Chondrocyte (in vitro differentiated cells): ENCODE measurements at regions not wholly inside any gene's neighbourhood (a gene's known extent, or its start where the extent isn't known, plus 50 kb on each side); places are given as distances from the start of the nearest gene placed in this dataset.
A peak's percentile ranks its signal among the peaks of the same experiment; 100 is the strongest.

Experiments
- DNase-seq: peaks from one replicate; pipeline ENCODE4 v3.0.0; 2021; ENCODE audit warnings: mixed read lengths, low spot score
- H3K27ac Mint-ChIP-seq: one replicate; pipeline ENCODE4 v1.8.0; 2021; ENCODE audit warnings: mild to moderate bottlenecking, moderate library complexity, mixed read lengths; ENCODE audit not compliant: unreplicated experiment
- H3K27me3 Mint-ChIP-seq: 2 replicates; pipeline ENCODE4 v1.8.0; 2021; ENCODE audit warnings: low read depth, mixed read lengths
- H3K36me3 Mint-ChIP-seq: 2 replicates; pipeline ENCODE4 v1.8.0; 2021; ENCODE audit warnings: low read depth, mixed read lengths
- H3K4me1 Mint-ChIP-seq: 2 replicates; pipeline ENCODE4 v1.8.0; 2021; ENCODE audit warnings: low read depth, mild to moderate bottlenecking, mixed read lengths
- H3K4me3 Mint-ChIP-seq: one replicate; pipeline ENCODE4 v1.8.0; 2021; ENCODE audit warnings: mild to moderate bottlenecking, moderate library complexity, mixed read lengths; ENCODE audit not compliant: unreplicated experiment
- H3K9me3 Mint-ChIP-seq: 2 replicates; pipeline ENCODE4 v1.8.0; 2021; ENCODE audit warnings: low read depth, mixed read lengths
- TF ChIP-seq, protein P1 (sequence below): fragments of 200-600 bp; sonication (generic); IDR thresholded peaks from 2 replicates; pipeline ENCODE4 v1.5.0; 2021; ENCODE audit warnings: antibody characterized with exemption, mild to moderate bottlenecking, moderate library complexity

DNA sequence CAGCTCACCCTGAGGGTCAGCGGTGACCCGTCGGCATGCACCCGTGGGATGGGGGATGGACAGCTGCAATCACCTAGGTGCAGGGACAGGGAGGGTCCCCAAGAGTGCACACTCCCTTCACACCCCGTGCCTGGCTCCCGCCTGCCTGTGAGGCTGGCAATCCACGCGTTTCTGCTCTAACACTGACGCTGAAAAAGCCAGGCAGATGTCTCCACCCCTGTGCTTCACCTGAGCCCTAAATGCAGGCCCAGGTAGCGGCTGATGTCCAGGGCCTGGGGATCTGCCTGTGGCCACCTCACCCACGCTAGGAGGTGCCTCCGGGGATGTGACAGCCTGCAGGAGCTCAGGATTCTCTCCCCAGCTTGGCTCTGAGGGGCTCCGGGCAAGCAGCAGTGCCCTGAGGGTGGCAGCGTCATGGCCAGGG is 212.0 kb upstream of the SALL3 start:
- no peaks in the 10 kb centered on the region for H3K27me3 Mint-ChIP-seq

DNA sequence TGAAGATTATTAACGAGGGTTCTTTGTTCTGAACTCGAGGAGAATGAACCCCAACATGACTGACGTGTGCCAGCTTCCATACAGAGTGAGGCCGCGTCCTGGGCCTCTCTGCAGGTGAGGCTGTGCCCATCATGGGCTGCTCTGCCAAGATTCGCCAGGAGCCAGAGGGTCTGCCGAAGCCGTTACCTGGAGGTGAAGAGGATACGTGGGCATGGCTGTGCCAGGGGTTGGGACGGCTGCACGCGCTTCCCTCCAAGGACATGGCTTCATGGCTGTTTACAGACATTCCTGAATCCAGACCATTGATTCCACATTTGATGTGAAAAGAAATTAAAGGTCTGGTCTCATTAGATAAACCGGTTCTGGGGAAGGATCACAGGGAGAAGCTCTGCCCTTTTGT is 211.4 kb upstream of the SALL3 start:
- Mint-ChIP-seq H3K9me3 (no peaks in the 10 kb centered on the region), H3K27ac (no peak overlapping the region), H3K4me1 (no peaks in the 10 kb centered on the region), H3K36me3 (no peaks in the 10 kb centered on the region), H3K4me3 (no peak overlapping the region), H3K27me3 (no peaks in the 10 kb centered on the region)
- TF ChIP-seq, protein P1, sequence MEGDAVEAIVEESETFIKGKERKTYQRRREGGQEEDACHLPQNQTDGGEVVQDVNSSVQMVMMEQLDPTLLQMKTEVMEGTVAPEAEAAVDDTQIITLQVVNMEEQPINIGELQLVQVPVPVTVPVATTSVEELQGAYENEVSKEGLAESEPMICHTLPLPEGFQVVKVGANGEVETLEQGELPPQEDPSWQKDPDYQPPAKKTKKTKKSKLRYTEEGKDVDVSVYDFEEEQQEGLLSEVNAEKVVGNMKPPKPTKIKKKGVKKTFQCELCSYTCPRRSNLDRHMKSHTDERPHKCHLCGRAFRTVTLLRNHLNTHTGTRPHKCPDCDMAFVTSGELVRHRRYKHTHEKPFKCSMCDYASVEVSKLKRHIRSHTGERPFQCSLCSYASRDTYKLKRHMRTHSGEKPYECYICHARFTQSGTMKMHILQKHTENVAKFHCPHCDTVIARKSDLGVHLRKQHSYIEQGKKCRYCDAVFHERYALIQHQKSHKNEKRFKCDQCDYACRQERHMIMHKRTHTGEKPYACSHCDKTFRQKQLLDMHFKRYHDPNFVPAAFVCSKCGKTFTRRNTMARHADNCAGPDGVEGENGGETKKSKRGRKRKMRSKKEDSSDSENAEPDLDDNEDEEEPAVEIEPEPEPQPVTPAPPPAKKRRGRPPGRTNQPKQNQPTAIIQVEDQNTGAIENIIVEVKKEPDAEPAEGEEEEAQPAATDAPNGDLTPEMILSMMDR = no peak
- DNase-seq = peak; percentile 84

More for the DNA sequence above, 212.0 kb upstream of the SALL3 start:
- DNase-seq = peak; percentile 79
- Mint-ChIP-seq H3K9me3 (peaks cover 5% of the 10 kb centered on the region), H3K4me1 (no peaks in the 10 kb centered on the region), H3K36me3 (no peaks in the 10 kb centered on the region), H3K4me3 (no peak overlapping the region), H3K27ac (no peak overlapping the region)
- TF ChIP-seq, protein P1 = no peak

DNA sequence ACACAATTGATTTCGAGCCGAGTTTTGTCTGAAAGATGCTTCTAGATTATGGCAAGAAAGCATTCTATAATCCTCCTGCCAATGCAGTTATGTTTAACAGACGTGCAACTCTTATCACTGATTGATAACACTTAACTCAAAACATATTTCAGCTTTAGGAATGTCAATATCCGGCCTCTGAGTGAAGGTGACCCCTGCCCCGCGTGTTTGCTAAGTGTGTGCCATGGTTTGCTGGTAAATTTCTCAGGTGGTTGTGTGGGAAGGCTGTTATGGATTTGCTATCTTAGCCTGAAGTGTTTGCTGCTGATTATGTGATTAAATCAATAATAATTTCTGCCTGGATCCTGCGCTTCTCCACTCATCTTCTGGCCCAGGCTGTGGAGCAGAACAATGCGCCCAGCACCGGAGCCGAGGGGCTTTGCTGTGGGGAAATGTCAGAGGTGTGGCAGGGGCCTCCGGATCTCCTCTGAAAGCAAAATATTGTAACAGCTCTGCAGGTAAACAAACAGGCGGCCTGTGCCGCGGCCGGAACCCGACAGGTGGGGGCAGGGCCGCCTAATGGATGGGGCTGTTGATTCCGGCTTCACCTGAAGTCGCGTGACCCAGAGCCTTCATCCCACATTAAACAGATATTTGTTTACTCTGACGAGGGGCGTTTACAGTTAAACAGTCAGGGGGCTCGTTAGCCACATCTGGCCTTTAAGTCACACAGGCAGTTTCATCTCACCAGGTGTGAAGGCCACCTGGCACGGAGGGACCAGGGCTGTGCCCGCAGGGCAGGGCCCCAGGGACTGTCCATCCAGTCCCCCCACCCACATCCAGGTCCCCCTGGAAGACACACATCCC is 210.7 kb upstream of the SALL3 start:
- H3K27ac Mint-ChIP-seq = no peak overlapping the region
- no peaks in the 10 kb centered on the region for H3K9me3 Mint-ChIP-seq
- H3K4me3 Mint-ChIP-seq = no peak overlapping the region
- TF ChIP-seq, protein P1 = no peak
- H3K36me3 Mint-ChIP-seq = no peaks in the 10 kb centered on the region
- no peaks in the 10 kb centered on the region for H3K27me3 Mint-ChIP-seq
- H3K4me1 Mint-ChIP-seq = no peaks in the 10 kb centered on the region
- DNase-seq = no peak

DNA sequence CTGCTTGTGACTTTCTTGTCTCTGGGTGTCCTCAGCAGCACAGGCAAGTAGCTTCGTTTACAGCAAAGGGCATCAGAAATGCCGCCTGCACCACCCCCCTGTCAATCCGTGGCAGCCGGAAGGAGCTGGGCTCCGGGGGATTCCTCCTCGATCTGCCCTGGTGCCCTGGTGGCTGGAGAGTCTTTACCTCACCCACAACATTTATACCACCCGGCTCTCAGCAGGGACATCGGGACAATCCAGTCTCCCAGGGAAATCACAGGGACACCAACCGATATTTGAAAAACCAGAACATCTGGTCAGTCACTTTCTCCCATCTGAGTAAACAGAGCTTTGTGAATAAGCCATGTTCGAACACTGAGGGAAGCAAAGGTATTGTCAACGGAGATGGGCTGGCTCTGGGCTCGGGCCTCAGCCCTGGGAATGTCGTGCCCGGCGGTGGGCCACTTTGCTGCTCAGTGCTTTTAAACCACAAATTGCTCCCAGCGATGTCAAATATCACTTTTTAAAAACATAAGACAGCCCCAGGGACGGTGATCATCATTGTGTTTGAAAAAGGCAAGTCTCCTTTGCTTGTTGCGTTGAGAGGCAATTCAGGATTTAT is 210.0 kb upstream of the SALL3 start:
- Mint-ChIP-seq H3K9me3 (no peaks in the 10 kb centered on the region), H3K27ac (no peak overlapping the region)

DNA sequence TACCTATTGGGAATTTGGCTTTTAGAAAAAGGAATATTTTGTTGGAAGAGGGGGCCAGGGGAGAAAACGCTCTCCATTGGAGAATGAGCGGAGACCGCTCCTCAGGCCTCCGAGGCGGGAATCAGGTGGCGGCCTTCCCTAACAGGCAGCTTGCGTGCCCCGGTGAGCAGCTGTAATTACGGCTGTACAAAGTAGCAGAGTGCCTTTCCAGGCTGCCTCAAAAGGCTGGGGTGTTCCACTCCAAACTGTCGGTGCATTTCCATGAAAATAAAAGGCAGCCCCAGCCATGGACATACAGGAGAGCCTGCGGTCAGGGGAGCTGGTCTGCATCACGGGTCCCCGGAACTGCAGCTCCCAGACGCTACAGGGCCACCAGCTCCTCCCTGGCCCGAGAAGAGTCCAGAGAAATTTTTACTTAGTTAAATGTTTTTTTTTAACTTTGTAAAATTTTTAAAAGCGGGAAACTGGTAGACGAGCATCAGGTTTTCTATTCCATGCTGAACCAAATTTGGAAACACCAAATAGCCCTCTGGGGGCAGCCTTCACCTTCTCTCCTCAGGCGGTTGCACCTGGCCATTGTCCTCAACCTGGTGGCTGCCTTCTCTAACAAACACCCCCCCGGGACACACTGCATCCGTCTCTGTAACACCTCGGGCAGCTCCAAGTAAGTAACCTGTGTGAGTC is 209.3 kb upstream of the SALL3 start:
- H3K9me3 Mint-ChIP-seq = no peaks in the 10 kb centered on the region
- no peak overlapping the region for H3K4me3 Mint-ChIP-seq
- no peaks in the 10 kb centered on the region for H3K36me3 Mint-ChIP-seq
- DNase-seq = no peak
- H3K27ac Mint-ChIP-seq = no peak overlapping the region
- H3K4me1 Mint-ChIP-seq = no peaks in the 10 kb centered on the region
- TF ChIP-seq, protein P1 = no peak
- H3K27me3 Mint-ChIP-seq = no peaks in the 10 kb centered on the region

More for the DNA sequence above, 210.0 kb upstream of the SALL3 start:
- no peak overlapping the region for H3K4me3 Mint-ChIP-seq
- TF ChIP-seq, protein P1 = no peak
- H3K36me3 Mint-ChIP-seq = no peaks in the 10 kb centered on the region
- H3K27me3 Mint-ChIP-seq = no peaks in the 10 kb centered on the region
- no peaks in the 10 kb centered on the region for H3K4me1 Mint-ChIP-seq
- no peak for DNase-seq
